CD1c-positive myeloid dendritic cell (primary cell): ENCODE measurements at regions not wholly inside any gene's neighbourhood (a gene's known extent, or its start where the extent isn't known, plus 50 kb on each side); places are given as distances from the start of the nearest gene placed in this dataset.

Experiments
- DNase-seq: peaks from one replicate; pipeline ENCODE4 v3.0.0-alpha.2; 2016; ENCODE audit errors: extremely low spot score

DNA sequence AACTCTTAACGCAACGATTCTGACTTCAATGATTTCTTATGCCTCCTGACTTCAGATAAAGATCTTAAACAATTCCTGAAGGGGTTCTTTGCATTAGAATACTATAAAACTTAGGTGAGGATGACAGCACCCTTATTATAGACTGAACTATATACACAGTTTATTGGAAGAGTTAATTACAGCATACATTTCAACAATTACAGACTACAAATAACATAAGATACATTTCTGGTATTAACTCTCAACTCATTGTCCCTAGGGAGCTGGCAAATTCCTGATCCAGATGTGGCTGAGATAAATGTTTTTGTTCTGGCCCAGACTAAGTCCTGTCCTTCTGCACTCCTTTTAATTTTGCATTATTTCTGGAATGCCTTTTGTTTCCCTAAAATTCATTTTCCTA is 155.5 kb upstream of the TMC3 start:
- no peak for DNase-seq

DNA sequence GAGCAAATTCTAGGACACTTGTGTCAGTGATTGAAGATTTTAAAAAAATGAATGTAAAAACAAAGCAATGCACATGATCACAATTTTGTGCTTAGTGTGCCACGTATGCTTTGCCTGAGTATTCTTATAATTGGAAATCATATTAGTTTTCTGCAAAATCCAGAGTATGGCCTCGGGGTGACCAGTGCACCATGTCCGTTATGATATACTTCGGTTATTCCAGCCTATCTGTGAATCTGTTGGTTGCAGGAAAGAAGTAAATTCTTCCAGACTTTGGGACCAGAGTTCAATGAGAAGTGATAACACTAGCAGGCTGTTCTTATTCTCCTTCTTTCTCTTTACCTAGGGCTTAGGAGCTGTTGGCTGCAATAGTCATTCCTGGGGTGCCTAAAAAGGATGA is 152.0 kb upstream of the TMC3 start:
- DNase-seq = no peak

DNA sequence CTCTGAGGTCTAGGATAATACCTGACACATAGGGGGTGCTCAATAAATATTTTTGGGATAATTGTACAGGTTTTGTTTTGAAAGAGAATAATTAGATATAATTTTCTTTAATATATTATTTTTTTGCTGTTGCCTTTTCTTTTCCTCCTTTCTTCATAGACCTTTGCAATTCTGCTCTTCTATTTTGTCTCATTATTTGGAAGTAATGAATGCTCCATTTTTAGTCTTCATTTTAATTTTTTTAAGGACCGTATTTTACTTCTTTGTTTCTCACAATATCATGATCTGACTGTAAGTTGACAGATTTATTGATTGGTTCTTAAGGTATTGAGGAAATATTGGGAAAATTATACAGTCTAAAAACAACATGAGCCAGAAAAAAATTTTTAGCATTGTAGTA is 150.5 kb upstream of the TMC3 start:
- no peak for DNase-seq

DNA sequence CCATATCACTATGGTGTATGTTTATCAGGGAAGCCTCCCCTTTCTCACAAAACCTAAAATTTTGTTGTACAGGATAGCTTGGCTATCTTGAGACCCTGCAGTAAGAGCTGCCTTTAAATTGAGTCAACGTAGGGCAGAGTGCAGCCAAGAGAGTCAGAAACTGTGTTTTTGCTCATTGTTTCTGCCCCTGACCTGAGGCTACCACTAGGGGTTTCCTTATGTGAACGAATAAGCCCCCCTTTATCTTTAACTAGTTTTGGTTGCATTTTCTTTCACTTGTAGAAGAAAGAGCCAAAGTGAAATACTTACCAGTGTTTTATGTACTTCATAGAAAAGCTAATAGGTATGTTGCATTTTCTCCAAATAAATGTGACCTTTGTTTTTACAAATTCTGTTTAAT is 149.9 kb upstream of the TMC3 start:
- no peak for DNase-seq

DNA sequence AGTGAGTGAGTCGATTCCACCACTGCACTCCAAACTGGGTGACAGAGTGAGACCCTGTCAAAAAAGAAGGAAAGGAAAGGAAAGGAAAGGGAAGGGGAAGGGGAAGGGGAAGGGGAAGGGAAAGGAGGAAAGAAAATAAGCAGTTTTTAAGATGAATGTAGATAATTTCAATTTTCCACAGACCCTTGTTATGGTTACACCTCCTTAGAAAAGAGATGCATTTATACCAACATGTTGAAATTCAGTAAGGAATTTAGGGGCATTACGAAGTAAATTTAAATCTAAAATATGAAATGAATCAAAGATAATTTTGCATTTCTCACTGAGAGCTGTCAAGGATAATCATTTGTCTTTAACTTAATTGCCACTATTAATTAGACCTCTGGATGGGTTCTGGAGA is 146.5 kb upstream of the TMC3 start:
- no peak for DNase-seq

DNA sequence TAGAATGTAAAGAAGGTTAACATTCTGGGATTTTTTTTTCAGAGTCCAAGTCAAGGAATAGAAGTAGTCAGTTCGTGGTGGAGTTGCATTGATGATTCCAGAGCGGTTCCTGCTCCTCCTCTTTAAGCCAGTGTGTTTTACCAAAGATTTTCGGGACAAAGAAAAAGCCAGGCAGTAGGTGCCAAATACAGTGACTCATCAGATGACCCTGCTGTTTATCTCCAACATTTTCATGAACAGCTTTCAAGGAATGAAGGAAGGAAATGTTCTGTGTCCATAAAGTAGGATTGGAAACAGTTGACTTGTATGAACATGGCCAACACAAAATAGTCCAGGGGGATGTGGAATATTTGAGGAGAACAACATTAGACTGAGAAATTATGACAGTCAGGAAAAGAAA is 142.4 kb upstream of the TMC3 start:
- DNase-seq = no peak

DNA sequence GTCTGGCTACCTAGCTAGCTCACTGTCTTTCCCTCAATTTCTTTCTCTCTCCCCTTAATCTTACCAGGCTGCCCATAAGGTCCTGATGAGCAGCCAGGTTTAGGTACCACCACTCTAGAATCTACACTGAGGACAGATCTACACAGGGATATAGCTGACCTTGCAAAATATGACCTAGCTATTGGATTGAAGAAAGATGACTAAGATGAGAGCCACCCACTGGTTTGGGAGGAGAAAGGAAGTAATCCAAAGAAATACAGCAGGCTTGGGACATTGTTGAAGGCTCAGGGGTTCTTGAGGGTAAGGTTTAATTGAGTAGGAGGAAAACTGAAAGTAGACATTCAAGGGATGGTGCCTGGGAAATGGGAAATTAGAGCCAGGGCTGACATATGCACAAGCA is 142.0 kb upstream of the TMC3 start:
- no peak for DNase-seq

DNA sequence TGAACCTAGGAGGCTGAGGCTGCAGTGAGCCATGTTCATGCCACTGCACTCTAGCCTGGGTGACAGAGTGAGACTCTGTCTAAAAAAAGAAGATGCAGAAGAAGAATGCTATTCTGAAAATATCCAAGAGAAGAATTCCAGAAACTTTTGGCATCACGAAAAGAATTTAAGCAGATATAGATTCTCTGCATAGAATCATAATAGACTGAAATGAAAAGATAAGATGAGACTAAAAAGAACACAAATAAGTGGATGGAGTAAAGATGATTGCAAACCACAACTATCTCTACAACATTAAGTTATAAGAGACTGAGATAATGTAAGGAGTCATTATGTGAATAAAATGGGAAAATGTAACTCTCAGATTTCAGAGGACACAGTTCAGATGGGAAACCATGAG is 140.7 kb upstream of the TMC3 start:
- no peak for DNase-seq

DNA sequence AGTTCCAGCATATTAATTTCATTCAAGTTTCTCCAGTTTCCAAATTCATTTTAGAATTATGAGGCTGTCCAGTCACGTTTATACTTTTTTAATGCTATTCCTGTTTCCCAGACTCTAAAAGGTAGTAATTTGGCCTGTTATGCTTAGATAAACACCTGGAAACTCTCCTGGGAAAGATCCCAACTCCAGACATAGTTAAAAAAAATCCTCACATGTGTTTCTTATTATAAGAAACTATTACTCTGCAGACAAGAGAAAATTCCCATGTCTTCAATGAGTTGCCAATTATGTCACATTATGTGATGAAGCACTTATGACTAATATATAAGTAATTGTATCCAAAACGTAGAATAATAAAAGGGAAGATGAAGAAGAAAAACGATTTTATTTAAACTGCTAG is 137.1 kb upstream of the TMC3 start:
- DNase-seq = no peak

DNA sequence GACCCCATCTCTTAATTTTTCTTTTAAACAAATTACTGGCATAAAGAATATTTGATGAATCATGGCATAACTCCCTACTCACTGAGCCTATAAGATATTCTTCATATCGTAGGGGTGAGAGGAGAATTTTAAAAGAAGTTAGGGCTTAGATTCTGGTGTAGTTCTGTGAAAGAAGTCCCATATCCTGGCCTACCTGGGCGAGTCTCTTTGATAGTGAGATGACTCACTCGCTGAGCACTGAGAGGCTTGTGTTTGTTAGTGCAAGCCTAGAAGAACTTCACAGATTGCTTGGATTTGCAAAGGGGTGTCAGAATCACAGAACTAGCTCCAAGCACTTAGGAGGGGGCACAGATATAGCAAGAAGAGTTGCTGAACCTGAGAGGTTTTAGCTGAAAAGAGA is 133.8 kb upstream of the TMC3 start:
- no peak for DNase-seq

DNA sequence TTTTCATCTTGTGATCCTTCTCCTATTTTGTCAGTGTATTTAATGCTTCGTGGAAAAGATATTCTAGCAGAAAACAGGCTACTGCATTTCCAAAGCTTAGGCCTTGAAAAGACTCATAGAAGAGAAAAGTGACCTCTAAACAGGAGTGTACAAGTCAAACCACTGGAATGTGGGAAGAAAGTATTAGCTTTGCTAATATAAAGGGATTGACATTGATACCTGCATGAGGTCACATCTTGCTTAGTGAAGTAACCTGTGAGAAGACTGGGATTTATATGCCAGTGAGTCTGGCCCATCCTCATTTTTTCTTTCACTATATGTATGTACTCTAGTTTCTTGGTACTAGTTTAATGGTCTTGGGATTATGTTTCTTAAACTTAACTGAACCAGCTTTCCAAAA is 132.9 kb upstream of the TMC3 start:
- DNase-seq = no peak

DNA sequence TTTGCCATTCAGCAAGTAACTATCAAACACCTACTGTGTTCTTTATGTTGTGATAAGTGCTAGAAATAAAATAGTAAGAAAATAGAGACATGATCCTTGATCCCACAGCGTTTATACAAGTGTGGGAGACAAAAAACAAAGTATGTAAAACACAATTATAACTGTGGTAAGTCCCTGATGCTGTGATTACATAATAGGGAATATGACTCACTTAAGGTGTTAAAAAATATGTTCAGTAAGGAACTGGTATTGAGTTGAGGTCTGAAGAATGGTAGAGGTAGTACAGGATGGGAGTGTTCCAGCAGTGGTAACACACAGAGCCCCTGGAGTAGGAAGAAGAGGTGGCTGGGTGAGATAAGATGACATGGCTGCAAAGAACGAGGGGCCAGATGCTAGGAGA is 132.1 kb upstream of the TMC3 start:
- no peak for DNase-seq

DNA sequence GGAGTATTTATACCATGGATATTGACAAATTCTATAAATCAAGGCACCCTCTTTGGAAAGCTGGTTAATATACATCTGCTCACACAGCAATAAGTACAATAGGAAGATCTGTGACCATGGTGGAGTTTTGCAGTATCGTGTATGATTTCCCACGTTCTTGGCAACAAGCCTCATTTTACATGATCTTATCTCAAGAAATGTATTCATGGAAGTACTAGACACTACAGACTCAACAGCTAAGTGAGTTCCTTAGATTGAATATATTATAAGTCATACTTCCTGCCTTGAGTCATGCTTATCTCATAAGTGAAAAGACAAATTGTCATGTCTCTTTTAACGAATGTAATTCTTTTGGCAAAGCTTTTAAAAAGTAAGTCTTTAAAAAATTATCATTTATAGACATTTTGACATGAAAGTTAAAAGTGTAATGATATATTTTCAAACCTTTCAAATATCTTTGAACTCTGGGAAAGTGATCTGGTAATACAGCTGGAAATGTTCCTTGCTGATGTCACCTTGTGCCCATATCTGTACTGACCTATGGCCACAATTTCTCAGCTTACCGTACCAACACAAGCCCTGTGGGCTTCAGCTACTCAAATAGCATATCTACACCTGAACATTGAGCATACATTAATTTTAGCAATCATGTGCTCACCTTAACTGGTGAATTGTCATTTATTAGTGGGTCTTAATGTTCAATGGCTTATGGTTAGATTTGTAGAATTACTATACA is 130.3 kb upstream of the TMC3 start:
- no peak for DNase-seq

DNA sequence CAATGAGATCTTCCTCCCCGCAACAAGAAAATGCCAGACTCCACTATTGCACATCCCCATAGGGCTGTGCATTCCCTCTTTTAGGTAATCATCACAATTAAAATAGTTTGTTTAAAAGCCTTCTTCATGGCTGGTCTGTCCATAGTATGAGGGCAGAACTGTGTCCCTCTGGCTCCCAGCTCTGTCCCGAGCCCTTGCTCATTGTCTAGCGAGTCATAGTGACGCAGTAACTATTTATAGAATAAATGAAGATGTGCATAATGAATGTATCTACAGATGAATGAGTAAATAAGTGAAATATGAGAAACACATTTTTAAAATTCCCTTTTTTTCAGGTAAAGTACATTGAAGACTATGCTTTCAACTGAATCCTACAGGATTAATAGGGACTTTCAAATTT is 128.4 kb upstream of the TMC3 start:
- no peak for DNase-seq

DNA sequence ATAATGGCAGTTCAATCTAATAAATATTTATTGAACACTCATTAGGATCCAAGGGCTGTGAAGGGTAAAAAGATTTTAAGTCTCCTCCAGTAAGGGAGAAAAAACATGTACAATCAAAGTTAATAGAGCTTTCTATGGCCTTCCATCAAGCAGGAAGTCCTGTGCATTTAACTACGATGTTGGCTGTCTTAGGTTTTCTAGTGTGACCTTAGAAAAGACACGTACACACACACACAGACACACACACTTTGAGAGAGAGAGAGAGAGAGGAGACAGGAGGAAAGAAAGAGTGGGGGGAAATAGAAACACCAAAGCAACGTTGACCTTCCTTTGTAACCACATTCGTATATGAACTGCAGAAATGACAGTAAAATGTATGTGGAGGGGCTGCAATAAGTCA is 126.1 kb upstream of the TMC3 start:
- DNase-seq = no peak

DNA sequence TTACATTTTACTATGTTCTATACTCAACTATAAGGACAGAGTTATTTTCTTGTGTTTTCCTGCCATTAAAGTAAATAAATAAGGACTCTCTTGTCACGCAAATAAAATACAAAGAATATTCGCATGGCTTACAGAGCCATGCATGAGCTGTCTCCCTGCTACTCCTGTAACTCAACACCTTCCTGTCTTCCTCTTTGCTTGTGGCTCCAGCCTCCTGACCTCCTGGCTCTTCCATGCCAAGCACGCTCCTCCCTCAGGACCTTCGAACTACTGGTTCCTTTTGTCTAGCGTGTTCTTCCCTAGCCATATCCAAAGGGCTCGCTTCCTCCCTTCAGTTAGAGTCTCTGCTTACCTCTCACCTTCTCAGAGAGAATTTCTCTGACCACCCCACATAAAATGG is 124.3 kb upstream of the TMC3 start:
- no peak for DNase-seq

DNA sequence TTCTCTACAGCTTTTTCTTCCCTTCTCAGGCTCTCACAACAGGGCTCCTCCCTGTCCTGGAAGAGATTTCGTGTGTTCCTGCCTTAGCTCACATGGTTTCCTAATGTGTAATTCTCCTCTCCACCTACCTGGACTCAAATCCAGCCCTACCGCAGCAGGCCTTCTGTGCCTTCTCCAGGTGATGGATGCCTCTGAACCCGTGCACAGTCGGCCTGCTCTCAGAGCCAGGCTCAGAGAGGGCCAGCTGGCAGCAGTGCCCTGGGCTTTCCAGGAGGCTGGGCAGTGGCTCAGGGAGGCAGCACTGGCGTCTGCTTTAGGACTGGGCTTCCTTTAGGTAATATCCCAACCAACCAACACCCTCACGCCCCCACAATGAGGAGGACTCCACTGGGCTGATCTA is 123.2 kb upstream of the TMC3 start:
- no peak for DNase-seq

DNA sequence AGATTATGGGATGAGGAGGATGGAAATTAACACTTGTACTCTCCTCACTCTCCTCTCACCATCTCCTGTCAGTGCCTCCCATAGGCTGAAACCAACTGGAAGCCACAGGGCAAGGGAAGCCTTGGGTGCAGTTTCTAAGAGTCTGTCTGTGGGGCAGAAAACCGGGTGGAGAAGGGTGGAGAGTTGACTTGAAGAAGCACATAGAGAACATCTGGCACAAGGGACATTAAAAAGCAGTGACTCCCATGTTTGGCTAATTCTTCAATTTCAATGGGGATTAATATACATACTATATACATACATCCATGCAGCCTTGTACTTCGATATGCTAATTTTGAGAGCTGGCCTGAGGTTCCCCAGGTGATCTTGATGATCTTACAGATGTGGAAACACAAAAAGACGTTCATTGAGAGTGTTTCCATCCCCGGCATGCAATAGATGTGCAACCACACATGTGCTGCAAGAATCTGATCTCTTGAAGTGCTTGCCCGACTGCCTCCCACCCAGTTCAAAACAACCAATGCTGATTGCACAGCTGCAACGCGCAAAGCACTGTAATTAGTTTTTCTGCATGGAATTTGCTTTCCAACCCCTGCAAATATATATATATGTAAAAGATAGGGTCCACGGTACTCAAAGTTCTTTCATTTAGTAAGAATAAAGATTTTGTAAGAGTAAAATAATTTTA is 121.9 kb upstream of the TMC3 start:
- DNase-seq = no peak

DNA sequence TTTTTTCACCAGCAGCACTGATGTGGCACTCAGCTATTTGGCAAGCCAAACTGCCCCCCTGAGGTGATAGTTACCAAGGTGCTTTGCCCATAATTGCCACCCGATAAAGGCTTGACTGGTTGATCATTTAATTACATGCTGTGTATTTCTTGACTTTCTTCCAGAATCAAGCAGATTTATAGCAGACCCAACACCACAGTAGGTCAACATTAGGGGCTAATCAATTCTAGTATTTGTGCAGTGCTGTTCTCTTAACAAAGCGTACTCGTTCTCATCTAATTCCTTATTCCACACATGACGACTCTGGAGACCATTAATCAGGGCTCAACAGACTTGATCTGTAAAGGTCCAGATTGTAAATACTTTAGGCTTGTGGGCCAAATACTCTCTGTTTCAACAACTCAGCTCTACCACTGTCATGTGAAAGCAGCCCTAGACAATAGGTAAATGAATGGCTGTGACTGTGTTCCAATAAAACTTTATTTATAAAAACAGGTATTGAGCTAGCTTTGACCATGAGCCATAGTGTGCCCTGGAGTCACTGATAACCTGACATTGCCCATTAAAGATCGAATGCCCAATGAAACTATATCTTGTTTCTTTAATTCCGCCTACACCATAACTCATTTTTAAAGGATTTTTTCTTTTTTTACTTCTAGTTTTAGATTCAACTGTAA is 119.1 kb upstream of the TMC3 start:
- DNase-seq = no peak

DNA sequence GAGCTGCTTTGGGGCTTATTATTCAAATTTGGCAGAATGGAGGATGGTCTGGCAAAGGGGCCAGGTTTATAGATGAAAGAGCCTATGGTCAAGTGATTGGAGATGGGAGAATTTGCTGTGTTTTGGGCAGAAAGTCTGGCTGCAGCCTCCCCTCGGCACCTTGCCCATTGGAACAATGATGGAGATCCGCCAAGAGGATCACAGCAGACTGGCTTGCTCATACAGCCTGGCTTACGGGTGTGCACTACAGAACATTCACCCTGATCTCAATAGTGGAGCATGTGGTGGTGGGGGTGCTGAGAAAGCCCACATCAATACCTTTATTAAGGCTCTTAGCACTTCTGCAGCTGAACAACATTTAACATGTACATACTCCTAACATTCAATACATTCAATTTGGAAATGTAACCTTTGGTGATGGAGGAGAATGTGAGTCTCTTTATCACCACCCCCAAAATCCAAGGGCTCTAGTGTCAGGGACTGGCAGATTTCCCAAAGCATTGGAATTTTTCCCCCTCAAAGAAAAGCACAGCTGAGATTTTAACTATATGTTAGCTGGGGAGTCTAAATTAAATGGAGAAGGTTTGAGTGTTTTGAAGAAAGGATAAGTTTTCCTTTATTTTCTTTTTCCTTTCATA is 118.4 kb upstream of the TMC3 start:
- no peak for DNase-seq

DNA sequence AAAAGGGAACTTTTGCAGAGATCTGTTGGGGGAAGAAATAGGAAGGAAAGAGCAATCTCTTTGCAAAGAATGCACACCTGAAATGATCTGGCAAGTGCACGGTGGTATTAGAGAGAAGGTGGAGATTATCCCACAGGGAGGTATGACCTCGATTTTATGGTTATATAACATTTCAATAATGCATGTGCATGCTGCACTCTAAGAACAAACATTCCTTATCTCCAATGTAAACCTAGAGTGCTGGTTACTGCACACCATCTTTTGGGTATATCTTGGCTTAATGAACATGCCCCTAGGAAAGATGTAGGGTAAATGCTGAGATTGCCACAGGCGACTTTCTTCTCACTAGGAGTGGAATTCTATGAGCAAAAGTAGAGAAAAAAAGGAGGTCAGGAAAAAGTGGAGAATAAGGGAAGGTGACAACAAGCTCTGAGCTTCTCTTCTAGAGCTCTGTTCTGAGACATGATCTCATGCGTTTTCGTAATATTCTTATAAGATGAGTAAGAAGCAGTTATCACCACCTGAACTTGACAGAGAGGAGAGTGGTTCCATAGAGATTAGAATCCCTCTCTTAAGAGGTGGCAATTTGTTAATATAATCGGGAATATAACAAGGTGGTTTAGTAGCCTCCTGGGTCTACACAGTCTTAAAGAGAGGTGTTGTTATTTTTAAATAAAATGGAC is 117.5 kb upstream of the TMC3 start:
- DNase-seq = no peak

DNA sequence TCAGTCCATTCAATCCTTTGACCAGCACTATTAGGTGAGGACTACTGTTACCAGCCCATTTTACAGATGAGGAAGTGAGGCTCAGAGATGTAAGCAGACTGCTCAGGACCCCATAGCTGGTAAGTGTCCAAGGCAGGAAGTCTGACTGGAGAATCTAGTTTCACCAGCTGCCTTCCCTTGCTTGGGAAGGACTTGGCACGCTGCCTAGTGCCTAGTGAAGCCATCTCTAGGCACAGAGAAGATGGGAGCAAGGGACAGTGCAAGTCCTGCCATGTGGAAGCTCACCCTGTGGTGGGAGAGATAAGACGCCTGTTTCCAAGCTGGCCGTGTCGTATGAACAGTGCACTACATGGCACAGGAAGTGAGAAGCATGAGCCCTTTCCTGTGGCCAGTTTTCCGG is 111.8 kb upstream of the TMC3 start:
- no peak for DNase-seq
